ENCODE measurements at regions not wholly inside any gene's neighbourhood (a gene's known extent, or its start where the extent isn't known, plus 50 kb on each side); places are given as distances from the start of the nearest gene placed in this dataset.

- no peak for DNase-seq
- intact Hi-C loops (cut with DNase I): no loop called here
- TF ChIP-seq CTCF (IDR thresholded peaks at IDR 0.05) (no peak), POLR2A (IDR thresholded peaks at IDR 0.05) (no peak)
These were observed 60.4 kb upstream of the CDK1 start for GRCh38 chr10:60717852-60718251.

DNA sequence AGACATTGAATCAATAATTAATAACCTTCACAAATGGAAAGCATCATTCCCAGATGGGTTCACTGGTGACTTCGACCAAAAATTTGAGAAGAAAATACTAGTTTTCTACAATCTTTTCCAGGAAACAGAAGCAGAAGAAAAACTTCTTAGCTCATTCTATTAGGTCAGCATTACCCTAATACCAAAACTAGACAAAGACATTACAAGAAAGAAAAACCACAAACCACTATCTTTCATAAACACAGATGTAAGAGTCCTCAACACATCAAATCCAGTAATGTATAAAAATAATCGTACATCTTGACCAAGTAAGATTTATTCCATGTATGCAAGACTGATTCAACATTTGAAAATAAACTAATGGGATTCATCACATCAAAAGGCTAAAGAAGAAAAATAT lies 64.0 kb upstream of the CDK1 start:
- Histone ChIP-seq H3K9me3 (no peaks in the 10 kb centered on the region), H3K27me3 (no peaks in the 10 kb centered on the region), H3K36me3 (no peaks in the 10 kb centered on the region), H3K27ac (no peak overlapping the region), H3K4me1 (peaks cover 4 to 8% of the 10 kb centered on the region in 2 donors), H3K4me3 (replicated peaks in 1 of 3) (no peak overlapping the region)
- WGBS, 2 donors: 87 to 95% methylated on average over 2 of the region's 2 CpGs
- TF ChIP-seq CTCF (IDR thresholded peaks at IDR 0.05): no peak
- no peak for TF ChIP-seq POLR2A (IDR thresholded peaks at IDR 0.05)
- intact Hi-C loops (cut with DNase I): no loop called here
- no peak for DNase-seq

More at GRCh38 chr10:60717852-60718251, 60.4 kb upstream of the CDK1 start:
- Histone ChIP-seq H3K4me3 (replicated peaks in 1 of 3) (no peak overlapping the region), H3K27ac (no peak overlapping the region), H3K36me3 (no peaks in the 10 kb centered on the region), H3K4me1 (peaks cover 4 to 10% of the 10 kb centered on the region in 2 donors), H3K9me3 (no peaks in the 10 kb centered on the region), H3K27me3 (no peaks in the 10 kb centered on the region)

- no peak overlapping the region for H3K4me3 ChIP-seq (replicated peaks in 1 of 3)
- 88 to 92% methylated on average over 2 of the region's 2 CpGs for WGBS, 2 donors
- DNase-seq: no peak
- H3K9me3 ChIP-seq: no peaks in the 10 kb centered on the region
- no peak overlapping the region for H3K27ac ChIP-seq
- no peaks in the 10 kb centered on the region for H3K4me1 ChIP-seq
- intact Hi-C loops (cut with DNase I): no loop called here
- no peaks in the 10 kb centered on the region for H3K36me3 ChIP-seq
- TF ChIP-seq CTCF (IDR thresholded peaks at IDR 0.05): no peak
- no peak for TF ChIP-seq POLR2A (IDR thresholded peaks at IDR 0.05)
- no peaks in the 10 kb centered on the region for H3K27me3 ChIP-seq
These were observed 66.8 kb upstream of the CDK1 start for GRCh38 chr10:60711496-60711895.

DNA sequence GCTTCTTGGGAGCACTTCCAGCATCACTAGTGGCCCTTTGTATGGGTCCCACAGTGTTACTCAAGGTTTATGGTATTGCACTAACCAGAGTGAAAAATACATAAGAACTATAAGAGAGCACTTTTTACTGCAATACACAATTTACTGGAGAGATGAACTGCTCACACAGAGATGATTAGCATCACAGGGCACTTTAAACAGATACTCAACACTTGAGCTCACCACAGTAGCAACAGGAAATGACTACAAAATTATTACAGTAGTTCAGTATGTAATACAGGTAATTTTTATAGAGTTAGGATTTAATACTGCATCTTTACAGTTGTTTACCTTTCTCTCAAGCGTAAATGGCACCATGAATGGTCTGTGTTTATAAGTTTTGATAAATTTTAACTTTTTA lies 68.2 kb upstream of the CDK1 start:
- Histone ChIP-seq H3K27me3 (no peaks in the 10 kb centered on the region), H3K4me1 (no peaks in the 10 kb centered on the region), H3K9me3 (no peaks in the 10 kb centered on the region), H3K4me3 (replicated peaks in 1 of 3) (no peak overlapping the region), H3K36me3 (no peaks in the 10 kb centered on the region), H3K27ac (no peak overlapping the region)
- intact Hi-C loops (cut with DNase I): no loop called here
- WGBS, 2 donors: 96 to 100% methylated on average over 1 of the region's 1 CpG
- DNase-seq: no peak
- TF ChIP-seq POLR2A (IDR thresholded peaks at IDR 0.05): no peak
- no peak for TF ChIP-seq CTCF (IDR thresholded peaks at IDR 0.05)

GRCh38 chr10:60708666-60709065 lies 69.6 kb upstream of the CDK1 start:
- Histone ChIP-seq H3K4me1 (peaks cover 0 to 4% of the 10 kb centered on the region in 2 donors), H3K27me3 (no peaks in the 10 kb centered on the region)
- 3 to 44% methylated on average over 1 of the region's 1 CpG for WGBS, 2 donors

More at GRCh38 chr10:60708666-60709065, 69.6 kb upstream of the CDK1 start:
- Histone ChIP-seq H3K4me3 (replicated peaks in 1 of 3) (no peak overlapping the region), H3K36me3 (no peaks in the 10 kb centered on the region), H3K27ac (no peak overlapping the region), H3K9me3 (no peaks in the 10 kb centered on the region)
- intact Hi-C loops (cut with DNase I): no loop called here
- TF ChIP-seq POLR2A (IDR thresholded peaks at IDR 0.05): no peak
- TF ChIP-seq CTCF (IDR thresholded peaks at IDR 0.05): no peak
- no peak for DNase-seq
